A549 (cell line): ENCODE measurements at regions not wholly inside any gene's neighbourhood (a gene's known extent, or its start where the extent isn't known, plus 50 kb on each side); places are given as distances from the start of the nearest gene placed in this dataset.

Experiments
- ATAC-seq, 2 experiments: fragments of 200-7000 bp in 1 of 2; fragments of >200 bp in 1 of 2; cut with Nextera tagmentation in 1 of 2; cut with Tn5 transposase in 1 of 2; 3 replicates each; pipeline versions ENCODE4 v1.8.0 to v1.9.1; 2018 to 2020; ENCODE audit warnings: mild to moderate bottlenecking in 1 of 2, moderate library complexity in 1 of 2
- CTCF ChIA-PET: fragments of 300-600 bp; sonication (Branson Sonifier 250); formaldehyde crosslinking; extraction: SDS; loops from one replicate; lab custom pipeline; 2021; ENCODE audit warnings: antibody characterized with exemption, inconsistent platforms; lab: Yijun Ruan, JAX
- POLR2A ChIA-PET: fragments of 350-600 bp; formaldehyde crosslinking; extraction: SDS; loops from one replicate; lab custom pipeline; 2021; ENCODE audit warnings: antibody characterized with exemption, inconsistent platforms; lab: Yijun Ruan, JAX
- DNase-seq, 2 experiments: peaks; one replicate each; pipeline versions ENCODE4 v3.0.0 to v3.0.0-alpha.2; 2011 to 2016; ENCODE audit warnings: low read depth in 1 of 2, low spot score in 1 of 2
- FAIRE-seq: peaks from 2 replicates; lab custom pipeline; 2011; peaks lifted over from hg19 to GRCh38; lab: Jason Lieb, UNC
- H3K27ac ChIP-seq, 2 experiments: fragments of >200 bp; sonication (Bioruptor Twin); formaldehyde crosslinking; 3 replicates each; pipeline ENCODE4 v1.5.1; 2016 to 2017
- H3K4me1 ChIP-seq: fragments of >200 bp; sonication (Bioruptor Twin); formaldehyde crosslinking; 3 replicates; pipeline ENCODE4 v1.6.1; 2016
- H3K4me2 ChIP-seq: fragments of >200 bp; sonication (Bioruptor Twin); formaldehyde crosslinking; 3 replicates; pipeline ENCODE4 v1.6.1; 2016
- H3K4me3 ChIP-seq: fragments of >200 bp; sonication (Bioruptor Twin); formaldehyde crosslinking; 3 replicates; pipeline ENCODE4 v1.5.1; 2016
- H3K9me3 ChIP-seq: fragments of >200 bp; sonication (Bioruptor Twin); formaldehyde crosslinking; 3 replicates; pipeline ENCODE4 v1.6.1; 2016
- BCL3 ChIP-seq: fragments of >200 bp; sonication (Bioruptor Twin); formaldehyde crosslinking; IDR thresholded peaks from 3 replicates; pipeline ENCODE4 v1.6.1; 2016
- BHLHE40 ChIP-seq: IDR thresholded peaks from 2 replicates; pipeline ENCODE4 v1.6.1; 2012; ENCODE audit warnings: low read depth, low read length, inconsistent platforms
- CBX8 ChIP-seq: fragments of 200-600 bp; sonication (generic); IDR thresholded peaks from 2 replicates; pipeline ENCODE4 v1.6.1; 2016
- CEBPB ChIP-seq, 2 experiments: fragments of >200 bp in 1 of 2; sonication (Bioruptor Twin) in 1 of 2; formaldehyde crosslinking in 1 of 2; IDR thresholded peaks; 2 replicates each; pipeline ENCODE4 v1.6.1; 2012 to 2016
- CHD4 ChIP-seq: fragments of 200-600 bp; sonication (generic); IDR thresholded peaks from 2 replicates; pipeline ENCODE4 v1.6.1; 2016; ENCODE audit warnings: antibody characterized with exemption, mild to moderate bottlenecking, borderline replicate concordance
- E2F6 ChIP-seq: IDR thresholded peaks from 2 replicates; pipeline ENCODE4 v1.6.1; 2012; ENCODE audit warnings: low read depth, borderline replicate concordance
- EHF ChIP-seq: fragments of 250-450 bp; sonication (Bioruptor Pico); IDR thresholded peaks from 2 replicates; pipeline ENCODE4 v1.5.0; 2020; ENCODE audit warnings: mild to moderate bottlenecking
- EHMT2 ChIP-seq: fragments of 200-600 bp; sonication (generic); IDR thresholded peaks from 2 replicates; pipeline ENCODE4 v1.6.1; 2016; ENCODE audit warnings: antibody characterized with exemption, low read depth, mild to moderate bottlenecking, moderate library complexity
- FOSL2 ChIP-seq, 2 experiments: fragments of 450-650 bp in 1 of 2; fragments of >200 bp in 1 of 2; sonication (Bioruptor Twin) in 1 of 2; formaldehyde crosslinking; IDR thresholded peaks; 2 replicates each; pipeline versions ENCODE4 v1.5.0 to v1.6.1; 2016 to 2020; ENCODE audit warnings: mild to moderate bottlenecking in 1 of 2, moderate library complexity in 1 of 2
- FOXS1 ChIP-seq: fragments of 250-450 bp; sonication (Bioruptor Pico); IDR thresholded peaks from 2 replicates; pipeline ENCODE4 v1.5.0; 2020; ENCODE audit warnings: mild to moderate bottlenecking, moderate library complexity
- GATA3 ChIP-seq: IDR thresholded peaks from 2 replicates; pipeline ENCODE4 v1.6.1; 2012; ENCODE audit warnings: borderline replicate concordance
- HMGXB4 ChIP-seq: fragments of 250-450 bp; sonication (Bioruptor Pico); IDR thresholded peaks from 2 replicates; pipeline ENCODE4 v1.5.0; 2021; ENCODE audit warnings: mild to moderate bottlenecking, moderate library complexity, borderline replicate concordance
- HOXB13 ChIP-seq: fragments of 250-450 bp; sonication (Bioruptor Pico); IDR thresholded peaks from 2 replicates; pipeline ENCODE4 v1.5.0; 2020; ENCODE audit warnings: low read depth, mild to moderate bottlenecking, moderate library complexity
- HOXB5 ChIP-seq: fragments of 250-450 bp; sonication (Bioruptor Pico); IDR thresholded peaks from 2 replicates; pipeline ENCODE4 v1.5.0; 2020; ENCODE audit warnings: mild to moderate bottlenecking, moderate library complexity
- JUN ChIP-seq, 2 experiments: fragments of >200 bp; sonication (Bioruptor Twin); formaldehyde crosslinking; IDR thresholded peaks; 2 replicates in 1 of 2; 3 replicates in 1 of 2; pipeline ENCODE4 v1.6.1; 2016 to 2017
- MYC ChIP-seq: IDR thresholded peaks from 2 replicates; pipeline ENCODE4 v1.6.1; 2012; ENCODE audit warnings: mild to moderate bottlenecking, inconsistent platforms, low read length, improper control_type of control experiment, borderline replicate concordance
- NR3C1 ChIP-seq: fragments of >200 bp; sonication (Bioruptor Twin); formaldehyde crosslinking; IDR thresholded peaks from 3 replicates; pipeline ENCODE4 v1.6.1; 2017
- PHF8 ChIP-seq: fragments of 200-600 bp; sonication (generic); IDR thresholded peaks from 2 replicates; pipeline ENCODE4 v1.6.1; 2016; ENCODE audit warnings: low read depth, mild to moderate bottlenecking, antibody characterized with exemption, moderate library complexity, borderline replicate concordance
- RARB ChIP-seq: fragments of 250-450 bp; sonication (Bioruptor Pico); IDR thresholded peaks from 2 replicates; pipeline ENCODE4 v1.8.0; 2021; ENCODE audit warnings: mild to moderate bottlenecking, moderate library complexity
- RNF2 ChIP-seq: fragments of 200-600 bp; sonication (generic); IDR thresholded peaks from 2 replicates; pipeline ENCODE4 v1.6.1; 2016; ENCODE audit warnings: low read depth, mild to moderate bottlenecking, antibody characterized with exemption, moderate library complexity, borderline replicate concordance
- SMC3 ChIP-seq: fragments of >200 bp; sonication (Bioruptor Twin); formaldehyde crosslinking; IDR thresholded peaks from 3 replicates; pipeline ENCODE4 v1.6.1; 2018; ENCODE audit warnings: inconsistent platforms
- SREBF2 ChIP-seq: fragments of 450-650 bp; IDR thresholded peaks from 2 replicates; pipeline ENCODE4 v1.6.1; 2014; ENCODE audit warnings: mild to moderate bottlenecking, moderate library complexity
- TFCP2L1 ChIP-seq: fragments of 250-450 bp; sonication (Bioruptor Pico); IDR thresholded peaks from 2 replicates; pipeline ENCODE4 v1.5.0; 2021; ENCODE audit warnings: mild to moderate bottlenecking
- ZC3H11A ChIP-seq: fragments of 450-650 bp; IDR thresholded peaks from 2 replicates; pipeline ENCODE4 v1.6.1; 2014; ENCODE audit warnings: antibody characterized with exemption, mild to moderate bottlenecking
- ZFP36 ChIP-seq: fragments of 450-650 bp; IDR thresholded peaks from 2 replicates; pipeline ENCODE4 v1.6.1; 2014; ENCODE audit warnings: borderline replicate concordance; ENCODE audit not compliant: partially characterized antibody
- WGBS: methylation state at CpG from one replicate; pipeline ENCODE4 v1.1.6; 2017; ENCODE audit errors: missing lambda C conversion rate; 5-methylcytosine and 5-hydroxymethylcytosine counted together

GRCh38 chr1:199362996-199363395 lies 664.5 kb upstream of the NR5A2 start:
- Histone ChIP-seq H3K4me1 (no peaks in the 10 kb centered on the region), H3K27ac (no peak overlapping the region), H3K4me2 (no peak overlapping the region), H3K9me3 (no peaks in the 10 kb centered on the region), H3K4me3 (no peak overlapping the region)
- ATAC-seq (no peak), FAIRE-seq (no peak), DNase-seq (no peak)
- ChIA-PET CTCF (no interaction called here), POLR2A (no interaction called here)
- 10% methylated on average over 1 of the region's 1 CpG for WGBS
- TF ChIP-seq TFCP2L1 (CRISPR knock-in tag) (no peak), CEBPB (IDR thresholded peaks at IDR 0.05) (no peak), FOSL2 (IDR thresholded peaks at IDR 0.05) (no peak), FOSL2 (CRISPR knock-in tag; IDR thresholded peaks at IDR 0.05) (no peak), HMGXB4 (CRISPR knock-in tag) (no peak), EHMT2 (no peak), ZFP36 (no peak), EHF (no peak), FOXS1 (no peak), BCL3 (no peak), BHLHE40 (no peak), MYC (no peak), SMC3 (no peak), GATA3 (no peak), RNF2 (no peak)

GRCh38 chr1:199373139-199373538 lies 654.4 kb upstream of the NR5A2 start:
- 0% methylated on average over 2 of the region's 2 CpGs for WGBS
- Histone ChIP-seq H3K9me3 (no peaks in the 10 kb centered on the region), H3K4me1 (no peaks in the 10 kb centered on the region), H3K4me3 (no peak overlapping the region), H3K27ac (no peak overlapping the region), H3K4me2 (no peak overlapping the region)
- TF ChIP-seq SREBF2 (no peak), JUN (IDR thresholded peaks at IDR 0.05) (no peak), BHLHE40 (no peak), HOXB13 (CRISPR knock-in tag) (no peak), CBX8 (no peak), CHD4 (no peak), E2F6 (no peak), ZC3H11A (no peak), HOXB5 (no peak), PHF8 (no peak), RNF2 (no peak), RARB (CRISPR knock-in tag) (no peak), NR3C1 (no peak)
- POLR2A ChIA-PET, result no interaction called here
- FAIRE-seq (no peak), DNase-seq (no peak), ATAC-seq (no peak)
- CTCF ChIA-PET, result no interaction called here
